ENCODE measurements at regions not wholly inside any gene's neighbourhood (a gene's known extent, or its start where the extent isn't known, plus 50 kb on each side); places are given as distances from the start of the nearest gene placed in this dataset.

DNA sequence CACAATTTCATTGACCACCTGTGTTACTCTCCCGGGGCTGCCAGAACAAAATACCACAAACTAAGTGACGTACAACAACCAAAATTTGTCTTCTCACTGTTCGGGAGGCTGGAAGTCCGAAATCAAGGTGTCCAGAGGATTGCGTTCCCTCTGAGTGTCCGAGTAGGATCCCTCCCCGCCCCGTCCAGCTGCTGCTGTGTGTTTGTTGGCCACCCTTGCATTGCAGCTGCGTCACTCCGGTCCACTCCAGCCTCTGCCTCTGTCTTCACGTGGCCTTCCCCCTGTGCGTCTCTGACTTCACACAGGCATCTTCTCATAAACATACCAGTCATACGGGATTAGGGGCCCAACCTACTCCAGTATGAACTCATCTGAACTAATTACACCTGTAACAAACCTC is 251.8 kb upstream of the SMIM21 start:
- DNase-seq (peak; percentile 31 to 70), ATAC-seq (peak in 1 of 4 donors; percentile 36)
- no peaks in the 10 kb centered on the region for H3K36me3 ChIP-seq (ENCODE audit: insufficient read depth in 1 of 2, low read depth in 1 of 2)
- no peaks in the 10 kb centered on the region for H3K27me3 ChIP-seq (ENCODE audit: insufficient read depth in 3 of 3, low read length in 2 of 3)
- no peak overlapping the region for H3K27ac ChIP-seq
- intact Hi-C loops (cut with DNase I) = no loop called here
- H3K4me3 ChIP-seq = no peak overlapping the region
- H3K4me1 ChIP-seq = no peaks in the 10 kb centered on the region
- no peaks in the 10 kb centered on the region for H3K9me3 ChIP-seq
- TF ChIP-seq, protein P1, sequence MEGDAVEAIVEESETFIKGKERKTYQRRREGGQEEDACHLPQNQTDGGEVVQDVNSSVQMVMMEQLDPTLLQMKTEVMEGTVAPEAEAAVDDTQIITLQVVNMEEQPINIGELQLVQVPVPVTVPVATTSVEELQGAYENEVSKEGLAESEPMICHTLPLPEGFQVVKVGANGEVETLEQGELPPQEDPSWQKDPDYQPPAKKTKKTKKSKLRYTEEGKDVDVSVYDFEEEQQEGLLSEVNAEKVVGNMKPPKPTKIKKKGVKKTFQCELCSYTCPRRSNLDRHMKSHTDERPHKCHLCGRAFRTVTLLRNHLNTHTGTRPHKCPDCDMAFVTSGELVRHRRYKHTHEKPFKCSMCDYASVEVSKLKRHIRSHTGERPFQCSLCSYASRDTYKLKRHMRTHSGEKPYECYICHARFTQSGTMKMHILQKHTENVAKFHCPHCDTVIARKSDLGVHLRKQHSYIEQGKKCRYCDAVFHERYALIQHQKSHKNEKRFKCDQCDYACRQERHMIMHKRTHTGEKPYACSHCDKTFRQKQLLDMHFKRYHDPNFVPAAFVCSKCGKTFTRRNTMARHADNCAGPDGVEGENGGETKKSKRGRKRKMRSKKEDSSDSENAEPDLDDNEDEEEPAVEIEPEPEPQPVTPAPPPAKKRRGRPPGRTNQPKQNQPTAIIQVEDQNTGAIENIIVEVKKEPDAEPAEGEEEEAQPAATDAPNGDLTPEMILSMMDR (IDR thresholded peaks at IDR 0.05) = no peak
- 53 to 59% (median 56%) methylated on average over 13 of the region's 13 CpGs for WGBS, 3 donors

DNA sequence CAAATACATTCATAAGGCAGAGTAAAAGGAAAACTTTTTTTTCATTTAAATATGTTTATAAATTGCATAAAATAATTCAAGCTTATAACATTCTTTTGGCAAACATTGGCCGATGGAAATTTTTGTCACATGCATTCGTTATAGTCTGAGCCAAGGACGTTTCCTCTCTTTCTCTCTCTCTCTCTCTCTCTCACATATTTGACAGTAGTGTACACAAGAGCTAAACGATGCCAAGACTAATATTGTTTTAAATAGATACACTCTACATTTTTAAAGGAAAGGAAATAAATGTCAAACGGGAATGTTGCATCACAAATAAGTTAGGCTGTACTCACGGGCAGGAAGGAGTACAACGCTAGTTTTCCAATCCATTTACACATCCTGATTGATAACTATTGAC is 251.1 kb upstream of the SMIM21 start:
- H3K27me3 ChIP-seq (ENCODE audit: insufficient read depth in 3 of 3, low read length in 2 of 3) = no peaks in the 10 kb centered on the region
- H3K4me1 ChIP-seq = no peaks in the 10 kb centered on the region
- intact Hi-C loops (cut with DNase I) = no loop called here
- WGBS, 3 donors = 38 to 42% (median 40%) methylated on average over 7 of the region's 7 CpGs
- TF ChIP-seq, protein P1 (IDR thresholded peaks at IDR 0.05) = no peak
- H3K4me3 ChIP-seq = no peak overlapping the region
- H3K36me3 ChIP-seq (ENCODE audit: insufficient read depth in 1 of 2, low read depth in 1 of 2) = no peaks in the 10 kb centered on the region
- H3K27ac ChIP-seq = no peak overlapping the region
- H3K9me3 ChIP-seq = no peaks in the 10 kb centered on the region
- no peak for ATAC-seq
- no peak for DNase-seq

DNA sequence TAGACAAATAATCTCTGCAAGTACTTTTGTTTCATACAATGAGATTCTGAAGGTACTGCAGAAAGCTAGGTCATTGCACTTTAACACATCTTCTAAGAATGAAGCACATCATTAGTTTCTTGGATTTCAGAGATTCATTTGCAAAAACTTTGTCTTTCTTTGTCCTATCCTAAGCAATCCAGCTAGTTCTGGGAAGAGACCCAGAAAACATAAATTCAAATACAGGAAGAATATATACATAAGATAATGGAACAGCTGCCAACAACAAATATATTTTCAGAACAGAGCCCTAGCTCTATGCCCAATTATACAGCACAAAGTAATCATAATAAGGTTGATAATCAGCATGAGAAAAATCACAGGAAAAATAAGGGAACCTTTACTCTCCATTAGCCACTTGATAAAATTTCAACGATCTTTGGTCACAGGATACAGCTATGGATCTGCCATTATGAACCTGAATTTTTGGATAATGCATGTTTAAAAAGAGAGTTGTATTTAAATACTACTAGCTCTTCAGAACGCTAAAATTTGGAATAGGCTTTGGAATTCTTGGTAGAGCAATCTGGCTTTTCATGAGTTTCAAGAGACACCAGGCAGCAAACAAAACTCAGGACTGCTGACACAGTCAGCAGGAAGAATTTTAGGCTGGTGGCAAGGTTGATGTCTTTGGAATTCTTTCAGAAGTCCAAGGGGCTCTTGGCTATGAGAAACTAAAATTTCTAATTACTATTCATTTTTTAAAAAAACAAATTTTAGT is 250.4 kb upstream of the SMIM21 start:
- DNase-seq (no peak), ATAC-seq (no peak)
- no peak overlapping the region for H3K27ac ChIP-seq
- H3K4me1 ChIP-seq = no peaks in the 10 kb centered on the region
- no peaks in the 10 kb centered on the region for H3K27me3 ChIP-seq (ENCODE audit: insufficient read depth in 3 of 3, low read length in 2 of 3)
- H3K36me3 ChIP-seq (ENCODE audit: insufficient read depth in 1 of 2, low read depth in 1 of 2) = no peaks in the 10 kb centered on the region
- intact Hi-C loops (cut with DNase I) = no loop called here
- H3K4me3 ChIP-seq = no peak overlapping the region
- no peaks in the 10 kb centered on the region for H3K9me3 ChIP-seq
- TF ChIP-seq, protein P1 (IDR thresholded peaks at IDR 0.05) = no peak
- 57 to 63% (median 60%) methylated on average over 2 of the region's 2 CpGs for WGBS, 3 donors

DNA sequence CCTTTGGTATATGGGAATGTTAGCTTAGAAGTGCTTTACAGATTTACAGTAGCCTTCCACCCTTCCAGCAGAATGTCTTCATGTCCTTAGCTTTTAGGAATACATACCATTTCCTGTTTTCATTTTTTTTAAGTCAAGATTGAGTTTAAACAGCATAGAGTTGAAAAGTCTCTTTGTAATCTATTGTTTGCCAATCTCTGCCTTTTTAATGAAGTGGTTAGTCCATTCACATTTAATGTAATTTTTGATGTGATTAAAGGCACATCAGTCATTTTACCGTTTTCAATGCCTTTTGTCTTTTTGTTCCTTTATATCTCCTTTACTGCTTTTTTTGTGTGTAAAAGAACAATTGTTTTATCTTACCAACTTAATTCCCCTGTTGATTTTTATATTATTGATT is 233.4 kb upstream of the SMIM21 start:
- WGBS, 3 donors = 76 to 85% (median 79%) methylated on average over 1 of the region's 1 CpG
- intact Hi-C loops (cut with DNase I) = no loop called here

More for the DNA sequence above, 233.4 kb upstream of the SMIM21 start:
- H3K27ac ChIP-seq = no peak overlapping the region
- peaks cover 0 to 2% (median 0%) of the 10 kb centered on the region in 3 donors for H3K27me3 ChIP-seq (ENCODE audit: insufficient read depth in 3 of 3, low read length in 2 of 3)
- DNase-seq (no peak), ATAC-seq (no peak)
- no peaks in the 10 kb centered on the region for H3K36me3 ChIP-seq (ENCODE audit: insufficient read depth in 1 of 2, low read depth in 1 of 2)
- TF ChIP-seq, protein P1 (IDR thresholded peaks at IDR 0.05) = no peak
- no peaks in the 10 kb centered on the region for H3K4me1 ChIP-seq
- H3K9me3 ChIP-seq = peaks cover 11% of the 10 kb centered on the region
- H3K4me3 ChIP-seq = no peak overlapping the region

All from psoas muscle (tissue), 7 donors.